ENCODE measurements at regions not wholly inside any gene's neighbourhood (a gene's known extent, or its start where the extent isn't known, plus 50 kb on each side); places are given as distances from the start of the nearest gene placed in this dataset.

DNA sequence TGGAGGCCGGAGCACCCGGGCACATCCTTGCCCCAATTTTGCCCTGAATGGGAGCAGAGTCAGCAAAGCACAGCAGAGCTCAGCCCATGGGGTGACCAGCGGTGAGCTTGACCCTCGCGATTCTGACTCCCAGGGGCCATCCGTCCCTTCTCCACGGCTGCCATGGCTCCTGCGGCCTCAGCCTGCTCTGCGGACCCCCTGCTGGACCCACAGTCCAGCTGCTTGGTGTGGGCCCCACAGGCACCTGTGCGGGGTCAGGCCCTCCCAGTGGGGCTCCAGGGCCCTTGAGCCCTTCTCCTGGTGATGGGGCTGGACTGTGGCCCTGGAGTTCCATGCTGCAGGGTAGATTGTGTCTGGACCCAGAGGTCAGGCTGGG, 144.2 kb downstream of the ENGASE start:
- ChIA-PET RAD21 (ENCODE audit: low non-redundant PET in 1 of 2, low total read pairs in 2 of 2, uncharacterized antibody in 2 of 2, unreplicated experiment in 2 of 2) (no interaction called here), POLR2A (no interaction called here), CTCF (no interaction called here)
- Histone ChIP-seq H3K4me2 (ENCODE audit: low read length) (no peak overlapping the region), H4K20me1 (ENCODE audit: insufficient read depth) (no peaks in the 10 kb centered on the region), H3K36me3 (ENCODE audit: control insufficient read depth in 1 of 2, insufficient read depth in 2 of 2, low read length in 2 of 2) (no peaks in the 10 kb centered on the region), H3K27ac (ENCODE audit: low read depth, low read length) (no peak overlapping the region), H3K9me3 (ENCODE audit: control insufficient read depth in 1 of 2, insufficient read depth in 1 of 2, low read depth in 1 of 2, low read length in 2 of 2) (no peaks in the 10 kb centered on the region), H2AFZ (ENCODE audit: low read depth, low read length, poor library complexity, severe bottlenecking) (no peak overlapping the region), H3K4me3 (replicated peaks in 1 of 2; ENCODE audit: low read depth in 1 of 2, low read length in 2 of 2) (no peak overlapping the region), H3K79me2 (ENCODE audit: insufficient read depth, low read length) (no peaks in the 10 kb centered on the region), H3K9ac (ENCODE audit: low read length) (no peak overlapping the region), H3K27me3 (ENCODE audit: insufficient read depth, low read length) (peaks cover 39% of the 10 kb centered on the region), H3K4me1 (ENCODE audit: control insufficient read depth in 1 of 2, insufficient read depth in 2 of 2, low read length in 2 of 2) (no peaks in the 10 kb centered on the region), H3K9me2 (ENCODE audit: insufficient read depth) (no peaks in the 10 kb centered on the region)
- intact Hi-C loops (cut with micrococcal nuclease) = no loop called here
- BruUV-seq (replicated peaks) = no TSS peak
- TF ChIP-seq EGR1 (IDR thresholded peaks at IDR 0.05; ENCODE audit: low read depth) = no peak
- ATAC-seq = no peak
- no peak for DNase-seq (ENCODE audit: low read depth, low spot score)

DNA sequence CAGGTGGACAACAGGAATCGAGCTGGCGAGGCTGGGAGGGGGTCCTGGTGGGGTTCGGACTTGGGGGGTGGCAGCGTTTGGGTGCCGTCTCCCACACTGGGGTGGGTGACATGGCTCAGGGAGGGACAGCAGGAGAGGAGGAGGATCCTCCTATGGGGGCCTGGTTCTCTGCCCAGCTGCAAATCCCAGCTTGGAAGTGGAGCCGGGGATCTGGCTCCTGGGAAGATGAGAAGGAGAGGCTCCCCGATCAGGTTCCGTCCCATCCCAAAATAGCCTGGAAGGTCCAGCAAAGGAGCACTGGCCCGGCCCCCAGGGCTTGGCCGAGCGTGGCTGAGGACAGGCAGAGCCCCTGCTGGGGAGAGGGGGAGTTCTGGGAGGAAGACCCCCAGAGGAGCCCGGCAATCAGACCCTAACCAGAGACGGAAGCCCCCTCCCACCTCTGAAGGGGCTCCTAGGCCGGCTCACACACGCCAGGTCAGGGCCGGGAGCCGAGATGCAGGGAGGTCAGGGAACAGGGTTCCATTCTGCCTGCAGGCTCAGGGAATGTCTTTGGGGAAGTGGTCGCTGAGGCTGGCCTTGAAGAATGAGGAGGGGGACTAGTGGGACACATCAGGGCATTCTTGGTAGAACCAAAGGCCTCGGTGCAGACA, 143.7 kb downstream of the ENGASE start:
- Histone ChIP-seq H3K4me3 (replicated peaks in 1 of 2; ENCODE audit: low read depth in 1 of 2, low read length in 2 of 2) (no peak overlapping the region), H3K27me3 (ENCODE audit: insufficient read depth, low read length) (peaks cover 34% of the 10 kb centered on the region), H3K4me2 (ENCODE audit: low read length) (no peak overlapping the region), H3K36me3 (ENCODE audit: control insufficient read depth in 1 of 2, insufficient read depth in 2 of 2, low read length in 2 of 2) (no peaks in the 10 kb centered on the region), H3K79me2 (ENCODE audit: insufficient read depth, low read length) (no peaks in the 10 kb centered on the region), H3K9me3 (ENCODE audit: control insufficient read depth in 1 of 2, insufficient read depth in 1 of 2, low read depth in 1 of 2, low read length in 2 of 2) (no peaks in the 10 kb centered on the region), H4K20me1 (ENCODE audit: insufficient read depth) (no peaks in the 10 kb centered on the region), H3K9ac (ENCODE audit: low read length) (no peak overlapping the region), H3K9me2 (ENCODE audit: insufficient read depth) (no peaks in the 10 kb centered on the region), H2AFZ (ENCODE audit: low read depth, low read length, poor library complexity, severe bottlenecking) (no peak overlapping the region), H3K27ac (ENCODE audit: low read depth, low read length) (no peak overlapping the region), H3K4me1 (ENCODE audit: control insufficient read depth in 1 of 2, insufficient read depth in 2 of 2, low read length in 2 of 2) (no peaks in the 10 kb centered on the region)
- POLR2A ChIA-PET = no interaction called here
- no peak for ATAC-seq
- RAD21 ChIA-PET (ENCODE audit: low non-redundant PET in 1 of 2, low total read pairs in 2 of 2, uncharacterized antibody in 2 of 2, unreplicated experiment in 2 of 2) = no interaction called here
- TF ChIP-seq, protein P1, sequence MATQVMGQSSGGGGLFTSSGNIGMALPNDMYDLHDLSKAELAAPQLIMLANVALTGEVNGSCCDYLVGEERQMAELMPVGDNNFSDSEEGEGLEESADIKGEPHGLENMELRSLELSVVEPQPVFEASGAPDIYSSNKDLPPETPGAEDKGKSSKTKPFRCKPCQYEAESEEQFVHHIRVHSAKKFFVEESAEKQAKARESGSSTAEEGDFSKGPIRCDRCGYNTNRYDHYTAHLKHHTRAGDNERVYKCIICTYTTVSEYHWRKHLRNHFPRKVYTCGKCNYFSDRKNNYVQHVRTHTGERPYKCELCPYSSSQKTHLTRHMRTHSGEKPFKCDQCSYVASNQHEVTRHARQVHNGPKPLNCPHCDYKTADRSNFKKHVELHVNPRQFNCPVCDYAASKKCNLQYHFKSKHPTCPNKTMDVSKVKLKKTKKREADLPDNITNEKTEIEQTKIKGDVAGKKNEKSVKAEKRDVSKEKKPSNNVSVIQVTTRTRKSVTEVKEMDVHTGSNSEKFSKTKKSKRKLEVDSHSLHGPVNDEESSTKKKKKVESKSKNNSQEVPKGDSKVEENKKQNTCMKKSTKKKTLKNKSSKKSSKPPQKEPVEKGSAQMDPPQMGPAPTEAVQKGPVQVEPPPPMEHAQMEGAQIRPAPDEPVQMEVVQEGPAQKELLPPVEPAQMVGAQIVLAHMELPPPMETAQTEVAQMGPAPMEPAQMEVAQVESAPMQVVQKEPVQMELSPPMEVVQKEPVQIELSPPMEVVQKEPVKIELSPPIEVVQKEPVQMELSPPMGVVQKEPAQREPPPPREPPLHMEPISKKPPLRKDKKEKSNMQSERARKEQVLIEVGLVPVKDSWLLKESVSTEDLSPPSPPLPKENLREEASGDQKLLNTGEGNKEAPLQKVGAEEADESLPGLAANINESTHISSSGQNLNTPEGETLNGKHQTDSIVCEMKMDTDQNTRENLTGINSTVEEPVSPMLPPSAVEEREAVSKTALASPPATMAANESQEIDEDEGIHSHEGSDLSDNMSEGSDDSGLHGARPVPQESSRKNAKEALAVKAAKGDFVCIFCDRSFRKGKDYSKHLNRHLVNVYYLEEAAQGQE (IDR thresholded peaks at IDR 0.05; ENCODE audit: low read depth) = no peak
- TF ChIP-seq FOSL1 (IDR thresholded peaks at IDR 0.05; ENCODE audit: low read depth) (no peak), SIN3A (IDR thresholded peaks at IDR 0.05; ENCODE audit: low read depth) (no peak), CBX3 (IDR thresholded peaks at IDR 0.05; ENCODE audit: low read depth) (no peak)
- no peak for DNase-seq (ENCODE audit: low read depth, low spot score)
- CTCF ChIA-PET = no interaction called here
- no TSS peak for BruUV-seq (replicated peaks)
- intact Hi-C loops (cut with micrococcal nuclease) = no loop called here
